ENCODE measurements at regions not wholly inside any gene's neighbourhood (a gene's known extent, or its start where the extent isn't known, plus 50 kb on each side); places are given as distances from the start of the nearest gene placed in this dataset.

DNA sequence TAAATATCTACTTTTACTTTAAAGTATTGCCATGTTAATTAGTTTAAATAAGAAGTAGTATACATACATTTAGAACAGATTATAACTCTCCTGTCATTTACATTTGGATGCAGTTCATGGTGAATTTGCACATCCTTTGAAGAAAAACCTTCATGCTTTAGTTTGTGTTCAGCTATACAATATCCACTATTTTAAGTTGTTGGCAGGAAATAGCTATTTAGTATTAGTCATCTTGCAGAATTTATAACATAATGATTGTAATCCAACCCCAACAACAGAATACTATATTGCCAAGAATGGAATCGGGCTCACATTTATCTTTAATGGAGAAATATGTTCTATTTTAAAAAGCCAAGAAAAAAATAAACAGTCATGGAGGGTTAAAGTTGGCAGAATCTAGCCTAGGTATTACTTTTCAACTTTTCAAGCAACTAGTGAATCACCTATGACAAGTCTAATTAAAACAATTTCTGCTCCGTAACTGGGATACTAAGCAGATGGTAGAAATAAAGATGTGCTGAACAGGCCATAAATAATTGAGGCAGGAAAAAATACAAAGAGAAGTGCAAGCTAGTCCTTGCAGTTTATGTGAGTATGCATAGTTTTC, 1170.6 kb upstream of the NUDT12 start:
- TF ChIP-seq ZNF426 (tag by site-specific recombination; IDR thresholded peaks at IDR 0.05) (no peak), BCL11A (tag by site-specific recombination; IDR thresholded peaks at IDR 0.05; ENCODE audit: low read depth) (no peak), ZNF561 (tag by site-specific recombination; IDR thresholded peaks at IDR 0.05; ENCODE audit: borderline replicate concordance) (no peak), ZNF223 (tag by site-specific recombination; IDR thresholded peaks at IDR 0.05) (no peak), REPIN1 (tag by site-specific recombination; IDR thresholded peaks at IDR 0.05; ENCODE audit: low read depth) (no peak), ZNF292 (tag by site-specific recombination; IDR thresholded peaks at IDR 0.05; ENCODE audit: borderline replicate concordance, low read depth) (no peak), MYNN (tag by site-specific recombination; IDR thresholded peaks at IDR 0.05; ENCODE audit: borderline replicate concordance) (no peak), SALL2 (tag by site-specific recombination; IDR thresholded peaks at IDR 0.05; ENCODE audit: borderline replicate concordance) (no peak), ZNF266 (tag by site-specific recombination; IDR thresholded peaks at IDR 0.05; ENCODE audit: low read depth) (no peak), GFI1B (tag by site-specific recombination; IDR thresholded peaks at IDR 0.05) (no peak)
- TF ChIP-seq, protein P1, sequence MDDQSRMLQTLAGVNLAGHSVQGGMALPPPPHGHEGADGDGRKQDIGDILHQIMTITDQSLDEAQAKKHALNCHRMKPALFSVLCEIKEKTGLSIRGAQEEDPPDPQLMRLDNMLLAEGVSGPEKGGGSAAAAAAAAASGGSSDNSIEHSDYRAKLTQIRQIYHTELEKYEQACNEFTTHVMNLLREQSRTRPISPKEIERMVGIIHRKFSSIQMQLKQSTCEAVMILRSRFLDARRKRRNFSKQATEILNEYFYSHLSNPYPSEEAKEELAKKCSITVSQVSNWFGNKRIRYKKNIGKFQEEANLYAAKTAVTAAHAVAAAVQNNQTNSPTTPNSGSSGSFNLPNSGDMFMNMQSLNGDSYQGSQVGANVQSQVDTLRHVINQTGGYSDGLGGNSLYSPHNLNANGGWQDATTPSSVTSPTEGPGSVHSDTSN (CRISPR knock-in tag; IDR thresholded peaks at IDR 0.05): no peak
- TF ChIP-seq, protein P2, sequence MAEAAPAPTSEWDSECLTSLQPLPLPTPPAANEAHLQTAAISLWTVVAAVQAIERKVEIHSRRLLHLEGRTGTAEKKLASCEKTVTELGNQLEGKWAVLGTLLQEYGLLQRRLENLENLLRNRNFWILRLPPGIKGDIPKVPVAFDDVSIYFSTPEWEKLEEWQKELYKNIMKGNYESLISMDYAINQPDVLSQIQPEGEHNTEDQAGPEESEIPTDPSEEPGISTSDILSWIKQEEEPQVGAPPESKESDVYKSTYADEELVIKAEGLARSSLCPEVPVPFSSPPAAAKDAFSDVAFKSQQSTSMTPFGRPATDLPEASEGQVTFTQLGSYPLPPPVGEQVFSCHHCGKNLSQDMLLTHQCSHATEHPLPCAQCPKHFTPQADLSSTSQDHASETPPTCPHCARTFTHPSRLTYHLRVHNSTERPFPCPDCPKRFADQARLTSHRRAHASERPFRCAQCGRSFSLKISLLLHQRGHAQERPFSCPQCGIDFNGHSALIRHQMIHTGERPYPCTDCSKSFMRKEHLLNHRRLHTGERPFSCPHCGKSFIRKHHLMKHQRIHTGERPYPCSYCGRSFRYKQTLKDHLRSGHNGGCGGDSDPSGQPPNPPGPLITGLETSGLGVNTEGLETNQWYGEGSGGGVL (tag by site-specific recombination; IDR thresholded peaks at IDR 0.05): no peak
- TF ChIP-seq, protein P3, sequence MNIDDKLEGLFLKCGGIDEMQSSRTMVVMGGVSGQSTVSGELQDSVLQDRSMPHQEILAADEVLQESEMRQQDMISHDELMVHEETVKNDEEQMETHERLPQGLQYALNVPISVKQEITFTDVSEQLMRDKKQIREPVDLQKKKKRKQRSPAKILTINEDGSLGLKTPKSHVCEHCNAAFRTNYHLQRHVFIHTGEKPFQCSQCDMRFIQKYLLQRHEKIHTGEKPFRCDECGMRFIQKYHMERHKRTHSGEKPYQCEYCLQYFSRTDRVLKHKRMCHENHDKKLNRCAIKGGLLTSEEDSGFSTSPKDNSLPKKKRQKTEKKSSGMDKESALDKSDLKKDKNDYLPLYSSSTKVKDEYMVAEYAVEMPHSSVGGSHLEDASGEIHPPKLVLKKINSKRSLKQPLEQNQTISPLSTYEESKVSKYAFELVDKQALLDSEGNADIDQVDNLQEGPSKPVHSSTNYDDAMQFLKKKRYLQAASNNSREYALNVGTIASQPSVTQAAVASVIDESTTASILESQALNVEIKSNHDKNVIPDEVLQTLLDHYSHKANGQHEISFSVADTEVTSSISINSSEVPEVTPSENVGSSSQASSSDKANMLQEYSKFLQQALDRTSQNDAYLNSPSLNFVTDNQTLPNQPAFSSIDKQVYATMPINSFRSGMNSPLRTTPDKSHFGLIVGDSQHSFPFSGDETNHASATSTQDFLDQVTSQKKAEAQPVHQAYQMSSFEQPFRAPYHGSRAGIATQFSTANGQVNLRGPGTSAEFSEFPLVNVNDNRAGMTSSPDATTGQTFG (tag by site-specific recombination; IDR thresholded peaks at IDR 0.05; ENCODE audit: borderline replicate concordance): no peak
- TF ChIP-seq, protein P4, sequence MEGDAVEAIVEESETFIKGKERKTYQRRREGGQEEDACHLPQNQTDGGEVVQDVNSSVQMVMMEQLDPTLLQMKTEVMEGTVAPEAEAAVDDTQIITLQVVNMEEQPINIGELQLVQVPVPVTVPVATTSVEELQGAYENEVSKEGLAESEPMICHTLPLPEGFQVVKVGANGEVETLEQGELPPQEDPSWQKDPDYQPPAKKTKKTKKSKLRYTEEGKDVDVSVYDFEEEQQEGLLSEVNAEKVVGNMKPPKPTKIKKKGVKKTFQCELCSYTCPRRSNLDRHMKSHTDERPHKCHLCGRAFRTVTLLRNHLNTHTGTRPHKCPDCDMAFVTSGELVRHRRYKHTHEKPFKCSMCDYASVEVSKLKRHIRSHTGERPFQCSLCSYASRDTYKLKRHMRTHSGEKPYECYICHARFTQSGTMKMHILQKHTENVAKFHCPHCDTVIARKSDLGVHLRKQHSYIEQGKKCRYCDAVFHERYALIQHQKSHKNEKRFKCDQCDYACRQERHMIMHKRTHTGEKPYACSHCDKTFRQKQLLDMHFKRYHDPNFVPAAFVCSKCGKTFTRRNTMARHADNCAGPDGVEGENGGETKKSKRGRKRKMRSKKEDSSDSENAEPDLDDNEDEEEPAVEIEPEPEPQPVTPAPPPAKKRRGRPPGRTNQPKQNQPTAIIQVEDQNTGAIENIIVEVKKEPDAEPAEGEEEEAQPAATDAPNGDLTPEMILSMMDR (tag by site-specific recombination; IDR thresholded peaks at IDR 0.05): no peak
- Histone ChIP-seq H3K4me1 (ENCODE audit: control insufficient read depth, insufficient read depth, low read length) (no peaks in the 10 kb centered on the region), H3K36me3 (ENCODE audit: control insufficient read depth in 2 of 2, insufficient read depth in 1 of 2, low read length in 2 of 2) (no peaks in the 10 kb centered on the region), H3K9me3 (ENCODE audit: control insufficient read depth, insufficient read depth, low read depth, low read length) (no peaks in the 10 kb centered on the region), H3K4me3 (ENCODE audit: low read depth, low read length) (no peak overlapping the region), H3K27ac (ENCODE audit: extremely low read depth, low read depth, low read length) (no peak overlapping the region)
- CTCF ChIA-PET: interaction anchor here (0.7 kb wide), 1 partner anchor 41 kb away, joined by 3 read pairs; no protein-coding TSS in a partner anchor
- POLR2A ChIA-PET: no interaction called here

DNA sequence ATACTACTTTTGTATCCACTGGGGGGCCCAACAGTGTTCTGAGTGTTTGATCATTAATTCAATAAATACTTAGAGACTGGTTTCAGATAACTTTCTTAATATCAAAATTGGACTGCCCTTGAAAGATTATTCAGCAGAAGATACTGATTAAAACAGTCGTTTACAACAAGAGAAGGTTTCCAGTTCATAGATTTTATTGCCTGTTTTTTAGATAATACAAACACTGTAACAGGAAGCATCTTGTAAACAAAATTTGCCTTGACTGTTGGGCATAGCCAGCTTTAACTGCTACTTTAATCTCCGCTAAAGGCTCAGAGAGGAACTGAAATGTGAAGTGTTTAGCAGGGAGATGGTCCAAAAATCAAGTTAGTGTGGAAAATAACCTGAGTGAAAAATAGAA, 1168.7 kb upstream of the NUDT12 start:
- POLR2A ChIA-PET: no interaction called here
- H3K36me3 ChIP-seq (ENCODE audit: control insufficient read depth in 2 of 2, insufficient read depth in 1 of 2, low read length in 2 of 2): no peaks in the 10 kb centered on the region
- no peaks in the 10 kb centered on the region for H3K9me3 ChIP-seq (ENCODE audit: control insufficient read depth, insufficient read depth, low read depth, low read length)
- no peak overlapping the region for H3K4me3 ChIP-seq (ENCODE audit: low read depth, low read length)
- no peak overlapping the region for H3K27ac ChIP-seq (ENCODE audit: extremely low read depth, low read depth, low read length)
- CTCF ChIA-PET: no interaction called here
- H3K4me1 ChIP-seq (ENCODE audit: control insufficient read depth, insufficient read depth, low read length): no peaks in the 10 kb centered on the region
- TF ChIP-seq ZNF658 (tag by site-specific recombination; IDR thresholded peaks at IDR 0.05): no peak
- TF ChIP-seq HOXD13 (CRISPR knock-in tag; IDR thresholded peaks at IDR 0.05; ENCODE audit: borderline replicate concordance): no peak
- TF ChIP-seq, protein P5, sequence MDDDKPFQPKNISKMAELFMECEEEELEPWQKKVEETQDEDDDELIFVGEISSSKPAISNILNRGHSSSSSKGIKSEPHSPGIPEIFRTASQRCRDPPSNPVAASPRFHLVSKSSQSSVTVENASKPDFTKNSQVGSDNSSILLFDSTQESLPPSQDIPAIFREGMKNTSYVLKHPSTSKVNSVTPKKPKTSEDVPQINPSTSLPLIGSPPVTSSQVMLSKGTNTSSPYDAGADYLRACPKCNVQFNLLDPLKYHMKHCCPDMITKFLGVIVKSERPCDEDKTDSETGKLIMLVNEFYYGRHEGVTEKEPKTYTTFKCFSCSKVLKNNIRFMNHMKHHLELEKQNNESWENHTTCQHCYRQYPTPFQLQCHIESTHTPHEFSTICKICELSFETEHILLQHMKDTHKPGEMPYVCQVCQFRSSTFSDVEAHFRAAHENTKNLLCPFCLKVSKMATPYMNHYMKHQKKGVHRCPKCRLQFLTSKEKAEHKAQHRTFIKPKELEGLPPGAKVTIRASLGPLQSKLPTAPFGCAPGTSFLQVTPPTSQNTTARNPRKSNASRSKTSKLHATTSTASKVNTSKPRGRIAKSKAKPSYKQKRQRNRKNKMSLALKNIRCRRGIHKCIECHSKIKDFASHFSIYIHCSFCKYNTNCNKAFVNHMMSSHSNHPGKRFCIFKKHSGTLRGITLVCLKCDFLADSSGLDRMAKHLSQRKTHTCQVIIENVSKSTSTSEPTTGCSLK (tag by site-specific recombination; IDR thresholded peaks at IDR 0.05): no peak
- TF ChIP-seq, protein P6, sequence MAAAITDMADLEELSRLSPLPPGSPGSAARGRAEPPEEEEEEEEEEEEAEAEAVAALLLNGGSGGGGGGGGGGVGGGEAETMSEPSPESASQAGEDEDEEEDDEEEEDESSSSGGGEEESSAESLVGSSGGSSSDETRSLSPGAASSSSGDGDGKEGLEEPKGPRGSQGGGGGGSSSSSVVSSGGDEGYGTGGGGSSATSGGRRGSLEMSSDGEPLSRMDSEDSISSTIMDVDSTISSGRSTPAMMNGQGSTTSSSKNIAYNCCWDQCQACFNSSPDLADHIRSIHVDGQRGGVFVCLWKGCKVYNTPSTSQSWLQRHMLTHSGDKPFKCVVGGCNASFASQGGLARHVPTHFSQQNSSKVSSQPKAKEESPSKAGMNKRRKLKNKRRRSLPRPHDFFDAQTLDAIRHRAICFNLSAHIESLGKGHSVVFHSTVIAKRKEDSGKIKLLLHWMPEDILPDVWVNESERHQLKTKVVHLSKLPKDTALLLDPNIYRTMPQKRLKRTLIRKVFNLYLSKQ (tag by site-specific recombination; IDR thresholded peaks at IDR 0.05; ENCODE audit: borderline replicate concordance): no peak
- no peak for TF ChIP-seq BCL11B (tag by site-specific recombination; IDR thresholded peaks at IDR 0.05; ENCODE audit: low read depth)
- TF ChIP-seq ZNF416 (tag by site-specific recombination; IDR thresholded peaks at IDR 0.05): no peak
- TF ChIP-seq, protein P7, sequence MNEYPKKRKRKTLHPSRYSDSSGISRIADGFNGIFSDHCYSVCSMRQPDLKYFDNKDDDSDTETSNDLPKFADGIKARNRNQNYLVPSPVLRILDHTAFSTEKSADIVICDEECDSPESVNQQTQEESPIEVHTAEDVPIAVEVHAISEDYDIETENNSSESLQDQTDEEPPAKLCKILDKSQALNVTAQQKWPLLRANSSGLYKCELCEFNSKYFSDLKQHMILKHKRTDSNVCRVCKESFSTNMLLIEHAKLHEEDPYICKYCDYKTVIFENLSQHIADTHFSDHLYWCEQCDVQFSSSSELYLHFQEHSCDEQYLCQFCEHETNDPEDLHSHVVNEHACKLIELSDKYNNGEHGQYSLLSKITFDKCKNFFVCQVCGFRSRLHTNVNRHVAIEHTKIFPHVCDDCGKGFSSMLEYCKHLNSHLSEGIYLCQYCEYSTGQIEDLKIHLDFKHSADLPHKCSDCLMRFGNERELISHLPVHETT (tag by site-specific recombination; IDR thresholded peaks at IDR 0.05): no peak

All from HEK293 (cell line).